ENCODE measurements at regions not wholly inside any gene's neighbourhood (a gene's known extent, or its start where the extent isn't known, plus 50 kb on each side); places are given as distances from the start of the nearest gene placed in this dataset.

DNA sequence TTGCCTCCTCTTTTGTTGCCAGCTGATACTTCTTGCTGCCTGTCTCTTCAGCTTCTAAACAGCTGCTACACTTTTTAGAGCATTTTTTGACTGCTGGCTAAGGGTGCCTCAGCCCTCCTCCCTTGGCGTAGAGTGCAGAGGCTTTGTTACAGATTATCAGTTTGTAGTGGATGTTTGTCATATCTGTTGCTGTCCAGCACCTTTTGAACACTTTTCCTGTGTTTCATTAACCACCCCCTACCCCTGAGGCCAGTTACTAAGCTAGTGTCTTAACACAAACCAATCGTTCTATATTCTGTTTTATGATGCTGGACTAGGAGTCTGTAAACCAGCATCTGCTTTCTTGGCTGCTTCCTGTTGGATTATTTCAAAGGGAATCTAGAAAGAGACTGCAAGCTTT is 441.5 kb downstream of the DNAH5 start:
- H3K9me3 ChIP-seq (ENCODE audit: insufficient read depth in 2 of 2, low read depth in 1 of 2, low read length in 1 of 2): no peaks in the 10 kb centered on the region
- no peak overlapping the region for H3K4me2 ChIP-seq (ENCODE audit: insufficient read depth in 1 of 2, low read depth in 2 of 2, low read length in 2 of 2)
- no peak for FAIRE-seq
- no peaks in the 10 kb centered on the region for H3K27me3 ChIP-seq (replicated peaks in 1 of 4; ENCODE audit: control insufficient read depth in 3 of 4, extremely low read depth in 1 of 4, insufficient read depth in 3 of 4, low read length in 3 of 4)
- no peaks in the 10 kb centered on the region for H4K20me1 ChIP-seq (replicated peaks in 1 of 2; ENCODE audit: control insufficient read depth in 1 of 2, insufficient read depth in 2 of 2, low read length in 2 of 2)
- H3K79me1 ChIP-seq (ENCODE audit: low read depth, low read length): no peaks in the 10 kb centered on the region
- ChIA-PET POLR2A (ENCODE audit: partially characterized antibody) (no interaction called here), CTCF (ENCODE audit: partially characterized antibody) (interaction anchor here (1.1 to 1.2 kb wide), 3 partner anchors 10 to 24 kb away, joined by 3 to 4 read pairs (median 3); no protein-coding TSS in a partner anchor)
- no peaks in the 10 kb centered on the region for H3K36me3 ChIP-seq (ENCODE audit: control insufficient read depth in 2 of 4, insufficient read depth in 4 of 4, low read length in 3 of 4)
- no peak overlapping the region for H3K18ac ChIP-seq (ENCODE audit: extremely low read depth, low read length)
- no peak overlapping the region for H3K9ac ChIP-seq (replicated peaks in 1 of 4; ENCODE audit: extremely low read depth in 1 of 4, low read depth in 3 of 4, low read length in 3 of 4)
- H3K56ac ChIP-seq (replicated peaks; ENCODE audit: insufficient read length, low read depth, low read length): no peak overlapping the region
- H2BK120ac ChIP-seq (replicated peaks; ENCODE audit: low read depth, low read length): no peak overlapping the region
- no peak overlapping the region for H4K5ac ChIP-seq (ENCODE audit: insufficient read length, low read depth, low read length)
- 86% methylated on average over 2 of the region's 2 CpGs; no CpG with 5 or more reads in 1 of the 2 experiments for WGBS, 2 experiments (ENCODE audit: extremely low coverage in 1 of 2, insufficient coverage in 1 of 2, insufficient read length in 1 of 2, insufficient replicate concordance in 2 of 2, low coverage in 1 of 2, low lambda C conversion rate in 2 of 2, missing lambda C conversion rate in 1 of 2)
- H2AFZ ChIP-seq (ENCODE audit: low read length): no peak overlapping the region
- H3K23me2 ChIP-seq (ENCODE audit: low read depth, low read length): no peaks in the 10 kb centered on the region
- no peak overlapping the region for H3K4ac ChIP-seq (replicated peaks; ENCODE audit: insufficient read length, low read depth, low read length)
- no peak overlapping the region for H2BK5ac ChIP-seq (ENCODE audit: low read depth, low read length)
- H3K14ac ChIP-seq (ENCODE audit: insufficient read length): no peak overlapping the region
- no peaks in the 10 kb centered on the region for H3K4me1 ChIP-seq (replicated peaks in 1 of 4; ENCODE audit: control insufficient read depth in 3 of 4, insufficient read depth in 4 of 4, low read length in 3 of 4)
- no peak overlapping the region for H3K23ac ChIP-seq (ENCODE audit: insufficient read length)
- H4K8ac ChIP-seq (ENCODE audit: extremely low read depth, insufficient read depth, low read length): no peak overlapping the region
- H2BK12ac ChIP-seq (ENCODE audit: low read depth, low read length): no peak overlapping the region
- H2BK15ac ChIP-seq (ENCODE audit: low read length): no peak overlapping the region
- H2BK20ac ChIP-seq (ENCODE audit: low read length): no peak overlapping the region
- DNase-seq (ENCODE audit: low read depth in 1 of 2, low spot score in 2 of 2): no peak
- no peak overlapping the region for H3K4me3 ChIP-seq (ENCODE audit: extremely low read depth in 1 of 4, insufficient read depth in 2 of 4, low read depth in 3 of 4, low read length in 4 of 4)
- no peak overlapping the region for H3K27ac ChIP-seq (ENCODE audit: low read depth, low read length)
- H2AK5ac ChIP-seq (ENCODE audit: low read depth, low read length): no peak overlapping the region
- no peak overlapping the region for H4K91ac ChIP-seq (replicated peaks; ENCODE audit: insufficient read length, low read length)
- no peaks in the 10 kb centered on the region for H3K79me2 ChIP-seq (ENCODE audit: control insufficient read depth in 1 of 2, insufficient read depth in 2 of 2, low read length in 2 of 2)
- TF ChIP-seq SP4 (IDR thresholded peaks at IDR 0.05; ENCODE audit: low read length) (no peak), KDM1A (IDR thresholded peaks at IDR 0.05; ENCODE audit: borderline replicate concordance, low read length) (no peak), EP300 (IDR thresholded peaks at IDR 0.05; ENCODE audit: borderline replicate concordance in 1 of 2, low read depth in 2 of 2, low read length in 2 of 2) (no peak), CBX8 (IDR thresholded peaks at IDR 0.05; ENCODE audit: borderline replicate concordance, low read depth, low read length) (no peak), CHD2 (IDR thresholded peaks at IDR 0.05; ENCODE audit: low read length) (no peak), TBP (IDR thresholded peaks at IDR 0.05; ENCODE audit: low read depth, low read length) (no peak), KDM5A (IDR thresholded peaks at IDR 0.05; ENCODE audit: low read length) (no peak), CTBP2 (IDR thresholded peaks at IDR 0.05; ENCODE audit: borderline replicate concordance, insufficient read depth, insufficient read length, low read length) (no peak), POU5F1 (IDR thresholded peaks at IDR 0.05; ENCODE audit: low read depth, low read length) (no peak), POLR2A (IDR thresholded peaks at IDR 0.05; ENCODE audit: control extremely low read depth in 1 of 2, low read depth in 2 of 2, low read length in 2 of 2) (no peak)
- TF ChIP-seq, protein P1, sequence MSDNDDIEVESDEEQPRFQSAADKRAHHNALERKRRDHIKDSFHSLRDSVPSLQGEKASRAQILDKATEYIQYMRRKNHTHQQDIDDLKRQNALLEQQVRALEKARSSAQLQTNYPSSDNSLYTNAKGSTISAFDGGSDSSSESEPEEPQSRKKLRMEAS (IDR thresholded peaks at IDR 0.05): no peak
- TF ChIP-seq, protein P2, sequence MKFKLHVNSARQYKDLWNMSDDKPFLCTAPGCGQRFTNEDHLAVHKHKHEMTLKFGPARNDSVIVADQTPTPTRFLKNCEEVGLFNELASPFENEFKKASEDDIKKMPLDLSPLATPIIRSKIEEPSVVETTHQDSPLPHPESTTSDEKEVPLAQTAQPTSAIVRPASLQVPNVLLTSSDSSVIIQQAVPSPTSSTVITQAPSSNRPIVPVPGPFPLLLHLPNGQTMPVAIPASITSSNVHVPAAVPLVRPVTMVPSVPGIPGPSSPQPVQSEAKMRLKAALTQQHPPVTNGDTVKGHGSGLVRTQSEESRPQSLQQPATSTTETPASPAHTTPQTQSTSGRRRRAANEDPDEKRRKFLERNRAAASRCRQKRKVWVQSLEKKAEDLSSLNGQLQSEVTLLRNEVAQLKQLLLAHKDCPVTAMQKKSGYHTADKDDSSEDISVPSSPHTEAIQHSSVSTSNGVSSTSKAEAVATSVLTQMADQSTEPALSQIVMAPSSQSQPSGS (IDR thresholded peaks at IDR 0.05; ENCODE audit: low read length): no peak

All from H1 (cell line).